ENCODE measurements at regions not wholly inside any gene's neighbourhood (a gene's known extent, or its start where the extent isn't known, plus 50 kb on each side); places are given as distances from the start of the nearest gene placed in this dataset.

GRCh38 chr6:104229057-104229456 lies 630.7 kb downstream of the HACE1 start:
- in situ Hi-C loops (cut with MboI; ENCODE audit: low sequenced_read_pairs): no loop called here

GRCh38 chr6:104227508-104227907 lies 632.2 kb downstream of the HACE1 start:
- in situ Hi-C loops (cut with MboI; ENCODE audit: low sequenced_read_pairs): no loop called here

- in situ Hi-C loops (cut with MboI; ENCODE audit: low sequenced_read_pairs): no loop called here
These were observed 632.8 kb downstream of the HACE1 start for GRCh38 chr6:104226790-104227446.

GRCh38 chr6:104218116-104218515 lies 641.6 kb downstream of the HACE1 start:
- in situ Hi-C loops (cut with MboI; ENCODE audit: low sequenced_read_pairs): no loop called here

- in situ Hi-C loops (cut with MboI; ENCODE audit: low sequenced_read_pairs): no loop called here
These were observed 644.8 kb downstream of the HACE1 start for GRCh38 chr6:104214901-104215300.

- in situ Hi-C loops (cut with MboI; ENCODE audit: low sequenced_read_pairs): no loop called here
These were observed 646.6 kb downstream of the HACE1 start for GRCh38 chr6:104212977-104213668.

- in situ Hi-C loops (cut with MboI; ENCODE audit: low sequenced_read_pairs): no loop called here
These were observed 652.1 kb downstream of the HACE1 start for GRCh38 chr6:104207635-104208034.

GRCh38 chr6:104201557-104201956 lies 658.2 kb downstream of the HACE1 start:
- in situ Hi-C loops (cut with MboI; ENCODE audit: low sequenced_read_pairs): no loop called here

GRCh38 chr6:104187616-104188015 lies 672.1 kb downstream of the HACE1 start:
- in situ Hi-C loops (cut with MboI; ENCODE audit: low sequenced_read_pairs): no loop called here

GRCh38 chr6:104186831-104187230 lies 672.9 kb downstream of the HACE1 start:
- in situ Hi-C loops (cut with MboI; ENCODE audit: low sequenced_read_pairs): no loop called here

- in situ Hi-C loops (cut with MboI; ENCODE audit: low sequenced_read_pairs): no loop called here
These were observed 675.8 kb downstream of the HACE1 start for GRCh38 chr6:104183816-104184435.

GRCh38 chr6:104182811-104183210 lies 676.9 kb downstream of the HACE1 start:
- in situ Hi-C loops (cut with MboI; ENCODE audit: low sequenced_read_pairs): no loop called here

GRCh38 chr6:104173668-104174067 lies 686.1 kb downstream of the HACE1 start:
- in situ Hi-C loops (cut with MboI; ENCODE audit: low sequenced_read_pairs): no loop called here

- in situ Hi-C loops (cut with MboI; ENCODE audit: low sequenced_read_pairs): no loop called here
These were observed 689.3 kb downstream of the HACE1 start for GRCh38 chr6:104170401-104170800.

- in situ Hi-C loops (cut with MboI; ENCODE audit: low sequenced_read_pairs): no loop called here
These were observed 693.6 kb downstream of the HACE1 start for GRCh38 chr6:104166055-104166668.

- in situ Hi-C loops (cut with MboI; ENCODE audit: low sequenced_read_pairs): no loop called here
These were observed 697.6 kb downstream of the HACE1 start for GRCh38 chr6:104162036-104162669.

GRCh38 chr6:104159045-104159618 lies 700.6 kb downstream of the HACE1 start:
- in situ Hi-C loops (cut with MboI; ENCODE audit: low sequenced_read_pairs): no loop called here

- in situ Hi-C loops (cut with MboI; ENCODE audit: low sequenced_read_pairs): no loop called here
These were observed 716.0 kb downstream of the HACE1 start for GRCh38 chr6:104143757-104144156.

GRCh38 chr6:104134876-104135275 lies 724.8 kb downstream of the HACE1 start:
- in situ Hi-C loops (cut with MboI; ENCODE audit: low sequenced_read_pairs): no loop called here

- in situ Hi-C loops (cut with MboI; ENCODE audit: low sequenced_read_pairs): no loop called here
These were observed 729.4 kb downstream of the HACE1 start for GRCh38 chr6:104130343-104130742.
